SK-N-SH (cell line): ENCODE measurements at regions not wholly inside any gene's neighbourhood (a gene's known extent, or its start where the extent isn't known, plus 50 kb on each side); places are given as distances from the start of the nearest gene placed in this dataset.

Experiments
- CTCF ChIA-PET: fragments of 300-600, 350-600 bp; formaldehyde crosslinking; extraction: SDS; loops from one replicate; lab custom pipeline; 2021; lab: Yijun Ruan, JAX
- POLR2A ChIA-PET: fragments of 350-600 bp; sonication (Branson Sonifier 250); formaldehyde crosslinking; extraction: SDS; loops from one replicate; lab custom pipeline; 2020; ENCODE audit warnings: antibody characterized with exemption, inconsistent platforms; lab: Yijun Ruan, JAX
- DNase-seq: peaks from one replicate; pipeline ENCODE4 v3.0.0; 2012
- H2AFZ ChIP-seq: fragments of 200-600 bp; sonication (generic); 2 replicates; pipeline ENCODE4 v1.8.1; 2016; ENCODE audit warnings: antibody characterized with exemption, mild to moderate bottlenecking, low read depth
- H3F3A ChIP-seq: fragments of 200-600 bp; sonication (generic); replicated peaks from 2 replicates; pipeline ENCODE3; 2016; ENCODE audit warnings: antibody characterized with exemption, mild to moderate bottlenecking; ENCODE audit not compliant: insufficient read depth
- H3K27ac ChIP-seq, 2 experiments: fragments of 200-500 bp in 1 of 2; fragments of 200-600 bp in 1 of 2; sonication (Bioruptor generic) in 1 of 2; sonication (generic), shearing (Covaris generic) in 1 of 2; 2 replicates each; pipeline versions ENCODE4 v1.5.1 to v1.6.1; 2014 to 2016; ENCODE audit warnings: low read depth in 2 of 2, inconsistent platforms in 1 of 2, low read length in 1 of 2, mild to moderate bottlenecking in 1 of 2, mixed read lengths in 1 of 2
- H3K27me3 ChIP-seq: fragments of 200-600 bp; sonication (generic), shearing (Covaris generic); 2 replicates; pipeline ENCODE4 v1.6.1; 2016; ENCODE audit warnings: mixed run types; ENCODE audit not compliant: insufficient read depth
- H3K36me3 ChIP-seq, 2 experiments: fragments of 200-500 bp in 1 of 2; fragments of 200-600 bp in 1 of 2; sonication (Bioruptor generic) in 1 of 2; sonication (generic) in 1 of 2; replicated peaks in 1 of 2; 2 replicates each; pipeline versions ENCODE3 to v1.5.1; 2014 to 2016; ENCODE audit warnings: low read length in 1 of 2, mild to moderate bottlenecking in 1 of 2; ENCODE audit not compliant: insufficient read depth in 2 of 2, control insufficient read depth in 1 of 2
- H3K4me1 ChIP-seq, 2 experiments: fragments of 200-500 bp in 1 of 2; fragments of 200-600 bp in 1 of 2; sonication (Bioruptor generic) in 1 of 2; sonication (generic), shearing (Covaris generic) in 1 of 2; 2 replicates each; pipeline versions ENCODE4 v1.5.1 to v1.6.1; 2014 to 2016; ENCODE audit warnings: low read depth in 1 of 2, low read length in 1 of 2, mixed run types in 1 of 2; ENCODE audit not compliant: insufficient read depth in 2 of 2, control insufficient read depth in 1 of 2
- H3K4me2 ChIP-seq: fragments of 200-600 bp; sonication (generic), shearing (Covaris generic); 2 replicates; pipeline ENCODE4 v1.6.1; 2017; ENCODE audit warnings: mixed run types
- H3K4me3 ChIP-seq, 2 experiments: fragments of 200-500 bp in 1 of 2; fragments of 200-600 bp in 1 of 2; sonication (Bioruptor generic) in 1 of 2; sonication (generic), shearing (Covaris generic) in 1 of 2; 2 replicates each; pipeline versions ENCODE4 v1.5.1 to v1.8.1; 2014 to 2016; ENCODE audit warnings: low read depth in 2 of 2, inconsistent platforms in 1 of 2, low read length in 1 of 2, mild to moderate bottlenecking in 1 of 2, mixed read lengths in 1 of 2, moderate library complexity in 1 of 2
- H3K79me2 ChIP-seq: fragments of 200-600 bp; sonication (generic); 2 replicates; pipeline ENCODE4 v1.8.1; 2017; ENCODE audit warnings: mild to moderate bottlenecking; ENCODE audit not compliant: insufficient read depth
- H3K9ac ChIP-seq: fragments of 200-600 bp; sonication (generic); 2 replicates; pipeline ENCODE4 v1.6.1; 2017; ENCODE audit warnings: mixed run types
- H3K9me2 ChIP-seq: fragments of 200-600 bp; sonication (generic); 2 replicates; pipeline ENCODE4 v1.6.1; 2017; ENCODE audit warnings: mixed run types
- H3K9me3 ChIP-seq: fragments of 200-600 bp; sonication (generic); 2 replicates; pipeline ENCODE4 v1.6.1; 2017; ENCODE audit warnings: mixed run types, mild to moderate bottlenecking, moderate library complexity
- H4K20me1 ChIP-seq: fragments of 200-600 bp; sonication (generic); 2 replicates; pipeline ENCODE4 v1.6.1; 2017; ENCODE audit warnings: mild to moderate bottlenecking, mixed run types; ENCODE audit not compliant: insufficient read depth
- ELF1 ChIP-seq: IDR thresholded peaks from 2 replicates; pipeline ENCODE4 v1.4.0; 2012
- EP300 ChIP-seq, 2 experiments: IDR thresholded peaks; 2 replicates each; pipeline versions ENCODE4 v1.4.0 to v1.6.1; 2012; ENCODE audit warnings: borderline replicate concordance in 1 of 2, low read depth in 1 of 2, low read length in 1 of 2
- EZH2phosphoT487 ChIP-seq: fragments of 200-600 bp; sonication (generic); IDR thresholded peaks from 2 replicates; pipeline ENCODE4 v1.6.1; 2017; ENCODE audit warnings: low read depth, mixed run types, mild to moderate bottlenecking, antibody characterized with exemption, moderate library complexity, borderline replicate concordance
- FOXJ3 ChIP-seq: sonication (generic); formaldehyde crosslinking; IDR thresholded peaks from 2 replicates; pipeline ENCODE4 v1.5.1; 2020; ENCODE audit warnings: mild to moderate bottlenecking, missing genetic modification reagents
- GABPA ChIP-seq: IDR thresholded peaks from 2 replicates; pipeline ENCODE4 v1.4.0; 2012; ENCODE audit warnings: low read depth, mild to moderate bottlenecking
- GATA2 ChIP-seq: sonication (generic); formaldehyde crosslinking; IDR thresholded peaks from 2 replicates; pipeline ENCODE4 v1.5.0; 2020; ENCODE audit warnings: mild to moderate bottlenecking, missing genetic modification reagents
- IRF3 ChIP-seq: fragments of 150-350 bp; IDR thresholded peaks from 2 replicates; pipeline ENCODE4 v1.6.1; 2016; ENCODE audit warnings: mild to moderate bottlenecking, low read depth, low read length
- JUND ChIP-seq: IDR thresholded peaks from 2 replicates; pipeline ENCODE4 v1.4.0; 2012
- MAX ChIP-seq: IDR thresholded peaks from 2 replicates; pipeline ENCODE4 v1.4.0; 2012; ENCODE audit warnings: low read depth
- MEF2A ChIP-seq: IDR thresholded peaks from 2 replicates; pipeline ENCODE4 v1.4.0; 2012; ENCODE audit warnings: low read depth, borderline replicate concordance
- NFIC ChIP-seq: IDR thresholded peaks from 2 replicates; pipeline ENCODE4 v1.4.0; 2012; ENCODE audit warnings: borderline replicate concordance
- NRF1 ChIP-seq: IDR thresholded peaks from 2 replicates; pipeline ENCODE4 v1.6.1; 2012; ENCODE audit warnings: low read depth, mild to moderate bottlenecking, low read length
- POLR2AphosphoS5 ChIP-seq: IDR thresholded peaks from 2 replicates; pipeline ENCODE4 v1.6.1; 2012; ENCODE audit warnings: low read depth, low read length
- RAD21 ChIP-seq: IDR thresholded peaks from 2 replicates; pipeline ENCODE4 v1.6.1; 2012; ENCODE audit warnings: mild to moderate bottlenecking, low read length
- RCOR1 ChIP-seq: fragments of 150-350 bp; IDR thresholded peaks from 2 replicates; pipeline ENCODE4 v1.6.1; 2017; ENCODE audit warnings: antibody characterized with exemption, low read length
- TCF12 ChIP-seq: IDR thresholded peaks from 2 replicates; pipeline ENCODE4 v1.4.0; 2012
- TEAD4 ChIP-seq: IDR thresholded peaks from 2 replicates; pipeline ENCODE4 v1.4.0; 2012; ENCODE audit warnings: mild to moderate bottlenecking, borderline replicate concordance; ENCODE audit not compliant: insufficient read depth
- YY1 ChIP-seq: IDR thresholded peaks from 2 replicates; pipeline ENCODE4 v1.4.0; 2012; ENCODE audit warnings: low read depth, mild to moderate bottlenecking
- WGBS: methylation state at CpG from one replicate; pipeline ENCODE4 v1.1.6; 2017; ENCODE audit warnings: low lambda C conversion rate; 5-methylcytosine and 5-hydroxymethylcytosine counted together

- H2AFZ ChIP-seq: no peak overlapping the region
- no peaks in the 10 kb centered on the region for H3K9me3 ChIP-seq
- no peaks in the 10 kb centered on the region for H3F3A ChIP-seq
- H3K36me3 ChIP-seq: no peaks in the 10 kb centered on the region
- CTCF ChIA-PET: no interaction called here
- DNase-seq: no peak
- POLR2A ChIA-PET: no interaction called here
- H3K4me2 ChIP-seq: no peak overlapping the region
- H3K27ac ChIP-seq: no peak overlapping the region
- no peaks in the 10 kb centered on the region for H3K9me2 ChIP-seq
- no peaks in the 10 kb centered on the region for H3K27me3 ChIP-seq
- no peak overlapping the region for H3K4me3 ChIP-seq
- H3K79me2 ChIP-seq: no peaks in the 10 kb centered on the region
- no peak overlapping the region for H3K9ac ChIP-seq
- no peaks in the 10 kb centered on the region for H4K20me1 ChIP-seq
- H3K4me1 ChIP-seq: peaks cover 0 to 5% of the 10 kb centered on the region in 2 experiments; a peak in 1 of 4 replicates
- no peak for TF ChIP-seq ELF1
- TF ChIP-seq FOXJ3 (CRISPR knock-in tag): no peak
- TF ChIP-seq EZH2phosphoT487: no peak
- TF ChIP-seq YY1: no peak
- TF ChIP-seq EP300 (IDR thresholded peaks at IDR 0.05; ENCODE audit: borderline replicate concordance in 1 of 2, low read depth in 1 of 2, low read length in 1 of 2): no peak
- no peak for TF ChIP-seq MAX
- no peak for TF ChIP-seq TEAD4
- TF ChIP-seq GABPA: no peak
- TF ChIP-seq TCF12: no peak
- TF ChIP-seq POLR2AphosphoS5: no peak
- TF ChIP-seq MEF2A: no peak
- no peak for TF ChIP-seq GATA2 (CRISPR knock-in tag)
- no peak for TF ChIP-seq JUND
- TF ChIP-seq NFIC: no peak
- TF ChIP-seq RAD21: no peak
- no peak for TF ChIP-seq NRF1
- TF ChIP-seq RCOR1: no peak
- no peak for TF ChIP-seq IRF3
Observed at GRCh38 chr2:124983595-124983994, 958.5 kb downstream of the CNTNAP5 start.

GRCh38 chr2:124985270-124985669 lies 960.2 kb downstream of the CNTNAP5 start:
- Histone ChIP-seq H2AFZ (no peak overlapping the region), H3F3A (no peaks in the 10 kb centered on the region), H3K9me2 (no peaks in the 10 kb centered on the region), H3K36me3 (no peaks in the 10 kb centered on the region), H3K79me2 (no peaks in the 10 kb centered on the region), H3K4me3 (no peak overlapping the region), H3K27ac (no peak overlapping the region), H3K27me3 (no peaks in the 10 kb centered on the region), H3K9ac (no peak overlapping the region), H3K9me3 (no peaks in the 10 kb centered on the region), H3K4me1 (no peaks in the 10 kb centered on the region), H4K20me1 (no peaks in the 10 kb centered on the region), H3K4me2 (no peak overlapping the region)
- WGBS: 26% methylated on average over 2 of the region's 2 CpGs
- CTCF ChIA-PET: no interaction called here
- no peak for DNase-seq
- TF ChIP-seq FOXJ3 (CRISPR knock-in tag): no peak
- no peak for TF ChIP-seq RAD21
- no peak for TF ChIP-seq GABPA
- TF ChIP-seq ELF1: no peak
- TF ChIP-seq EP300 (IDR thresholded peaks at IDR 0.05; ENCODE audit: borderline replicate concordance in 1 of 2, low read depth in 1 of 2, low read length in 1 of 2): no peak
- POLR2A ChIA-PET: no interaction called here
